ENCODE measurements at regions not wholly inside any gene's neighbourhood (a gene's known extent, or its start where the extent isn't known, plus 50 kb on each side); places are given as distances from the start of the nearest gene placed in this dataset.

- TF ChIP-seq CTCF (IDR thresholded peaks at IDR 0.05): no peak
- TF ChIP-seq EZH2 (IDR thresholded peaks at IDR 0.05): no peak
These were observed 839.6 kb downstream of the ADGRL2 start for GRCh38 chr1:82640352-82640751.
